HCT116 (cell line): ENCODE measurements at regions not wholly inside any gene's neighbourhood (a gene's known extent, or its start where the extent isn't known, plus 50 kb on each side); places are given as distances from the start of the nearest gene placed in this dataset.

ENCODE experiments used
- ATAC-seq: fragments of 200-7000 bp; cut with Tn5 transposase; 2 replicates; pipeline ENCODE4 v1.9.1; 2020; ENCODE audit warnings: mild to moderate bottlenecking, moderate library complexity
- BruUV-seq: library from RNA; stranded (reverse); fragments of 400-500 nt; replicated peaks from 2 replicates; lab custom pipeline; 2021; lab: Mats Ljungman, UMichigan
- CTCF ChIA-PET: fragments of 300-600 bp; sonication (Branson Sonifier 250); formaldehyde crosslinking; loops from one replicate; lab custom pipeline; 2021; ENCODE audit warnings: antibody characterized with exemption; lab: Charles Lee
- POLR2A ChIA-PET: fragments of 300-600, 350-600 bp; sonication (Branson Sonifier 250); formaldehyde crosslinking; loops from one replicate; lab custom pipeline; 2021; ENCODE audit warnings: antibody characterized with exemption; lab: Charles Lee
- RAD21 ChIA-PET, 2 experiments: fragments of 300-600 bp; sonication (Branson Sonifier 250); formaldehyde crosslinking; loops; one replicate each; lab custom pipeline; 2023; ENCODE audit warnings: low total read pairs in 2 of 2; ENCODE audit not compliant: uncharacterized antibody in 2 of 2, unreplicated experiment in 2 of 2, low non-redundant PET in 1 of 2; lab: Charles Lee
- DNase-seq: peaks from one replicate; pipeline ENCODE4 v3.0.0-alpha.2; 2010; ENCODE audit warnings: low read depth, low spot score
- H2AFZ ChIP-seq: fragments of 200-600 bp; shearing (Covaris generic), sonication (generic); 2 replicates; pipeline ENCODE4 v1.6.1; 2017; ENCODE audit warnings: low read depth, mixed run types, mixed read lengths, antibody characterized with exemption, low read length; ENCODE audit not compliant: poor library complexity, severe bottlenecking
- H3K27ac ChIP-seq: 2 replicates; pipeline ENCODE4 v1.5.1; 2012; ENCODE audit warnings: low read depth, low read length
- H3K27me3 ChIP-seq: fragments of 200-600 bp; sonication (generic); 2 replicates; pipeline ENCODE4 v1.6.1; 2016; ENCODE audit warnings: mixed run types, low read length, mixed read lengths; ENCODE audit not compliant: insufficient read depth
- H3K36me3 ChIP-seq, 2 experiments: fragments of 200-500 bp in 1 of 2; fragments of 200-600 bp in 1 of 2; sonication (Bioruptor generic) in 1 of 2; sonication (generic) in 1 of 2; 2 replicates each; pipeline versions ENCODE4 v1.5.1 to v1.6.1; 2014 to 2016; ENCODE audit warnings: low read length in 2 of 2, inconsistent platforms in 1 of 2, mixed read lengths in 1 of 2, mixed run types in 1 of 2; ENCODE audit not compliant: insufficient read depth in 2 of 2, control insufficient read depth in 1 of 2
- H3K4me1 ChIP-seq, 2 experiments: fragments of 200-600 bp in 1 of 2; sonication (generic) in 1 of 2; 2 replicates each; pipeline versions ENCODE4 v1.5.1 to v1.6.1; 2012 to 2017; ENCODE audit warnings: low read length in 2 of 2, inconsistent platforms in 1 of 2, mild to moderate bottlenecking in 1 of 2, mixed read lengths in 1 of 2, mixed run types in 1 of 2, moderate library complexity in 1 of 2; ENCODE audit not compliant: insufficient read depth in 2 of 2, control insufficient read depth in 1 of 2
- H3K4me2 ChIP-seq: fragments of 200-600 bp; sonication (generic); 2 replicates; pipeline ENCODE4 v1.6.1; 2017; ENCODE audit warnings: mixed run types, low read length, mixed read lengths
- H3K4me3 ChIP-seq, 2 experiments: fragments of 200-600 bp in 1 of 2; sonication (generic) in 1 of 2; replicated peaks in 1 of 2; 2 replicates each; pipeline ENCODE4 v1.5.1; 2011 to 2016; ENCODE audit warnings: low read length in 2 of 2, control low read depth in 1 of 2, low read depth in 1 of 2, mild to moderate bottlenecking in 1 of 2, mixed read lengths in 1 of 2, mixed run types in 1 of 2
- H3K79me2 ChIP-seq: fragments of 200-600 bp; sonication (generic); 2 replicates; pipeline ENCODE4 v1.6.1; 2017; ENCODE audit warnings: mild to moderate bottlenecking, mixed run types, low read length, moderate library complexity, mixed read lengths; ENCODE audit not compliant: insufficient read depth
- H3K9ac ChIP-seq: fragments of 200-600 bp; sonication (generic); 2 replicates; pipeline ENCODE4 v1.6.1; 2016; ENCODE audit warnings: low read length, mixed read lengths
- H3K9me2 ChIP-seq: fragments of 200-600 bp; sonication (generic), shearing (Covaris generic); 2 replicates; pipeline ENCODE4 v1.6.1; 2017; ENCODE audit warnings: mixed run types, mild to moderate bottlenecking, moderate library complexity; ENCODE audit not compliant: insufficient read depth
- H3K9me3 ChIP-seq, 2 experiments: fragments of 200-500 bp in 1 of 2; fragments of 200-600 bp in 1 of 2; sonication (Bioruptor generic) in 1 of 2; sonication (generic) in 1 of 2; 2 replicates each; pipeline ENCODE4 v1.6.1; 2014 to 2017; ENCODE audit warnings: low read length in 2 of 2, mixed read lengths in 2 of 2, inconsistent platforms in 1 of 2, low read depth in 1 of 2, mild to moderate bottlenecking in 1 of 2, mixed run types in 1 of 2, moderate library complexity in 1 of 2; ENCODE audit not compliant: control insufficient read depth in 1 of 2, insufficient read depth in 1 of 2
- H4K20me1 ChIP-seq: fragments of 200-600 bp; sonication (generic), shearing (Covaris generic); 2 replicates; pipeline ENCODE4 v1.6.1; 2017; ENCODE audit warnings: mixed run types, mild to moderate bottlenecking, moderate library complexity; ENCODE audit not compliant: insufficient read depth
- CEBPB ChIP-seq: IDR thresholded peaks from 2 replicates; pipeline ENCODE4 v1.6.1; 2012; ENCODE audit warnings: low read depth
- EGR1 ChIP-seq: IDR thresholded peaks from 2 replicates; pipeline ENCODE4 v1.6.1; 2012; ENCODE audit warnings: low read depth
- ELF1 ChIP-seq: IDR thresholded peaks from 2 replicates; pipeline ENCODE4 v1.6.1; 2012; ENCODE audit warnings: low read depth, borderline replicate concordance
- EZH2 ChIP-seq: fragments of 200-600 bp; sonication (generic); IDR thresholded peaks from 2 replicates; pipeline ENCODE4 v1.6.1; 2017; ENCODE audit warnings: antibody characterized with exemption, mixed run types
- EZH2phosphoT487 ChIP-seq: fragments of 200-600 bp; IDR thresholded peaks from 2 replicates; pipeline ENCODE4 v1.6.1; 2018; ENCODE audit warnings: antibody characterized with exemption, borderline replicate concordance
- FOSL1 ChIP-seq: IDR thresholded peaks from 2 replicates; pipeline ENCODE4 v1.6.1; 2012; ENCODE audit warnings: low read depth
- JUND ChIP-seq: IDR thresholded peaks from 2 replicates; pipeline ENCODE4 v1.6.1; 2012
- POLR2AphosphoS5 ChIP-seq: IDR thresholded peaks from 2 replicates; pipeline ENCODE4 v1.6.1; 2011; ENCODE audit warnings: mild to moderate bottlenecking, low read depth, low read length, moderate library complexity
- RAD21 ChIP-seq: IDR thresholded peaks from 2 replicates; pipeline ENCODE4 v1.6.1; 2012; ENCODE audit warnings: low read depth, mild to moderate bottlenecking
- SIN3A ChIP-seq: IDR thresholded peaks from 2 replicates; pipeline ENCODE4 v1.6.1; 2012; ENCODE audit warnings: low read depth
- SP1 ChIP-seq: IDR thresholded peaks from 2 replicates; pipeline ENCODE4 v1.6.1; 2012; ENCODE audit warnings: low read depth
- SRF ChIP-seq: IDR thresholded peaks from 2 replicates; pipeline ENCODE4 v1.6.1; 2012; ENCODE audit warnings: low read depth
- TCF7L2 ChIP-seq: IDR thresholded peaks from 2 replicates; pipeline ENCODE4 v1.7.0; 2011; ENCODE audit warnings: borderline replicate concordance, inconsistent platforms; ENCODE audit not compliant: insufficient read depth, insufficient read length; ENCODE audit errors: extremely low read depth
- YY1 ChIP-seq: IDR thresholded peaks from 2 replicates; pipeline ENCODE4 v1.6.1; 2011; ENCODE audit warnings: low read length, low read depth, moderate library complexity, mild to moderate bottlenecking; ENCODE audit not compliant: insufficient replicate concordance; ENCODE audit errors: extremely low read depth
- ZFX ChIP-seq: fragments of 450-650 bp; IDR thresholded peaks from 2 replicates; pipeline ENCODE4 v1.6.1; 2017
- ZNF274 ChIP-seq: fragments of 200-500 bp; sonication (Bioruptor generic); IDR thresholded peaks from 2 replicates; pipeline ENCODE4 v1.6.1; 2014; ENCODE audit warnings: mild to moderate bottlenecking, low read depth, low read length, inconsistent platforms
- intact Hi-C: fragments of 100-400 bp; cut with micrococcal nuclease; formaldehyde crosslinking; loops from 2 replicates; pipeline ENCODE4 v1.10.0; 2022
- TF ChIP-seq, protein P1 (sequence below): IDR thresholded peaks from 2 replicates; pipeline ENCODE4 v1.6.1; 2011; ENCODE audit warnings: mild to moderate bottlenecking, low read length, moderate library complexity; ENCODE audit not compliant: insufficient replicate concordance; ENCODE audit errors: extremely low read depth
- TF ChIP-seq, protein P2 (sequence below), 3 experiments: fragments of 200-600 bp in 1 of 3; sonication (generic) in 1 of 3; IDR thresholded peaks in 2 of 3; conservative IDR thresholded peaks in 1 of 3; 2 replicates each; pipeline ENCODE4 v1.5.1; 2012 to 2017; ENCODE audit warnings: low read depth in 2 of 3, low read length in 2 of 3, antibody characterized with exemption in 1 of 3, borderline replicate concordance in 1 of 3, control low read depth in 1 of 3, mild to moderate bottlenecking in 1 of 3, mixed read lengths in 1 of 3, mixed run types in 1 of 3, moderate library complexity in 1 of 3; ENCODE audit not compliant: insufficient read depth in 1 of 3
- TF ChIP-seq, protein P3 (sequence below): IDR thresholded peaks from 2 replicates; pipeline ENCODE4 v1.6.1; 2012; ENCODE audit warnings: low read depth
- TF ChIP-seq, protein P4 (sequence below): IDR thresholded peaks from 2 replicates; pipeline ENCODE4 v1.6.1; 2012

DNA sequence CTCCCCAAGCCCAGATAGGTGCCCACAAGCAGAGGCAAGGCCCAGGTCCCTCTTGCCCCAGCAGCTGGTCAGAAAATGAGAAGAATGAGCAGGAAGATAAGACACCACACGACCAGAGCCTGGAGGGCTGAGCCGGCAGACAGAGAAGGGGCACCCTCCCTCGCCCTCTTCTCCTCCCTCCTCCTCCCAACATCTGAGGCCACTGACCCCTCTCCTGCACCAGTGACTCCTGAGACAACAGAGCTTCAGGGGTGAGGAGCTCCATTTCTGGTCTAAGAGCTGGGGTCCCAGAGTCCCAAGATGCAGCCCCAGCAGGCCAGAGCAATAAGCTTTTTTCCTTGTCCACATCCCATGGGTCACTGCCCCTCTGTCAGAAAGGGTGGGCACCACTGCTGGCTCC lies 159.2 kb downstream of the TRIM29 start:
- H3K9me3 ChIP-seq, result no peaks in the 10 kb centered on the region
- no peaks in the 10 kb centered on the region for H3K4me1 ChIP-seq
- intact Hi-C loops, result no loop called here
- RAD21 ChIA-PET, result no interaction called here
- no peaks in the 10 kb centered on the region for H4K20me1 ChIP-seq
- no peak overlapping the region for H2AFZ ChIP-seq
- H3K9ac ChIP-seq, result no peak overlapping the region
- no peaks in the 10 kb centered on the region for H3K9me2 ChIP-seq
- H3K4me2 ChIP-seq, result no peak overlapping the region
- no TSS peak for BruUV-seq
- H3K27me3 ChIP-seq, result peaks cover 19% of the 10 kb centered on the region; the same call in 1 of the 2 replicates
- no peak overlapping the region for H3K27ac ChIP-seq
- H3K36me3 ChIP-seq, result no peaks in the 10 kb centered on the region
- H3K79me2 ChIP-seq, result no peaks in the 10 kb centered on the region
- TF ChIP-seq SIN3A, result no peak
- TF ChIP-seq POLR2AphosphoS5, result no peak
- TF ChIP-seq, protein P1, sequence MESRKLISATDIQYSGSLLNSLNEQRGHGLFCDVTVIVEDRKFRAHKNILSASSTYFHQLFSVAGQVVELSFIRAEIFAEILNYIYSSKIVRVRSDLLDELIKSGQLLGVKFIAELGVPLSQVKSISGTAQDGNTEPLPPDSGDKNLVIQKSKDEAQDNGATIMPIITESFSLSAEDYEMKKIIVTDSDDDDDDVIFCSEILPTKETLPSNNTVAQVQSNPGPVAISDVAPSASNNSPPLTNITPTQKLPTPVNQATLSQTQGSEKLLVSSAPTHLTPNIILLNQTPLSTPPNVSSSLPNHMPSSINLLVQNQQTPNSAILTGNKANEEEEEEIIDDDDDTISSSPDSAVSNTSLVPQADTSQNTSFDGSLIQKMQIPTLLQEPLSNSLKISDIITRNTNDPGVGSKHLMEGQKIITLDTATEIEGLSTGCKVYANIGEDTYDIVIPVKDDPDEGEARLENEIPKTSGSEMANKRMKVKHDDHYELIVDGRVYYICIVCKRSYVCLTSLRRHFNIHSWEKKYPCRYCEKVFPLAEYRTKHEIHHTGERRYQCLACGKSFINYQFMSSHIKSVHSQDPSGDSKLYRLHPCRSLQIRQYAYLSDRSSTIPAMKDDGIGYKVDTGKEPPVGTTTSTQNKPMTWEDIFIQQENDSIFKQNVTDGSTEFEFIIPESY, result no peak
- TF ChIP-seq, protein P2, sequence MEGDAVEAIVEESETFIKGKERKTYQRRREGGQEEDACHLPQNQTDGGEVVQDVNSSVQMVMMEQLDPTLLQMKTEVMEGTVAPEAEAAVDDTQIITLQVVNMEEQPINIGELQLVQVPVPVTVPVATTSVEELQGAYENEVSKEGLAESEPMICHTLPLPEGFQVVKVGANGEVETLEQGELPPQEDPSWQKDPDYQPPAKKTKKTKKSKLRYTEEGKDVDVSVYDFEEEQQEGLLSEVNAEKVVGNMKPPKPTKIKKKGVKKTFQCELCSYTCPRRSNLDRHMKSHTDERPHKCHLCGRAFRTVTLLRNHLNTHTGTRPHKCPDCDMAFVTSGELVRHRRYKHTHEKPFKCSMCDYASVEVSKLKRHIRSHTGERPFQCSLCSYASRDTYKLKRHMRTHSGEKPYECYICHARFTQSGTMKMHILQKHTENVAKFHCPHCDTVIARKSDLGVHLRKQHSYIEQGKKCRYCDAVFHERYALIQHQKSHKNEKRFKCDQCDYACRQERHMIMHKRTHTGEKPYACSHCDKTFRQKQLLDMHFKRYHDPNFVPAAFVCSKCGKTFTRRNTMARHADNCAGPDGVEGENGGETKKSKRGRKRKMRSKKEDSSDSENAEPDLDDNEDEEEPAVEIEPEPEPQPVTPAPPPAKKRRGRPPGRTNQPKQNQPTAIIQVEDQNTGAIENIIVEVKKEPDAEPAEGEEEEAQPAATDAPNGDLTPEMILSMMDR (IDR thresholded peaks at IDR 0.05 in 2 of 3, conservative IDR thresholded peaks at IDR 0.05 in 1 of 3; ENCODE audit: borderline replicate concordance in 1 of 3, insufficient read depth in 1 of 3, low read depth in 2 of 3, low read length in 2 of 3), result no peak
- no peak for TF ChIP-seq TCF7L2
- TF ChIP-seq FOSL1, result no peak
- no peak for TF ChIP-seq CEBPB
- no peak for TF ChIP-seq ELF1
- TF ChIP-seq ZNF274, result no peak
- TF ChIP-seq EZH2phosphoT487, result no peak
- no peak for TF ChIP-seq RAD21
- no peak for TF ChIP-seq ZFX
- TF ChIP-seq EGR1, result no peak
- no peak for TF ChIP-seq SRF
- no peak for TF ChIP-seq EZH2
- TF ChIP-seq, protein P3, sequence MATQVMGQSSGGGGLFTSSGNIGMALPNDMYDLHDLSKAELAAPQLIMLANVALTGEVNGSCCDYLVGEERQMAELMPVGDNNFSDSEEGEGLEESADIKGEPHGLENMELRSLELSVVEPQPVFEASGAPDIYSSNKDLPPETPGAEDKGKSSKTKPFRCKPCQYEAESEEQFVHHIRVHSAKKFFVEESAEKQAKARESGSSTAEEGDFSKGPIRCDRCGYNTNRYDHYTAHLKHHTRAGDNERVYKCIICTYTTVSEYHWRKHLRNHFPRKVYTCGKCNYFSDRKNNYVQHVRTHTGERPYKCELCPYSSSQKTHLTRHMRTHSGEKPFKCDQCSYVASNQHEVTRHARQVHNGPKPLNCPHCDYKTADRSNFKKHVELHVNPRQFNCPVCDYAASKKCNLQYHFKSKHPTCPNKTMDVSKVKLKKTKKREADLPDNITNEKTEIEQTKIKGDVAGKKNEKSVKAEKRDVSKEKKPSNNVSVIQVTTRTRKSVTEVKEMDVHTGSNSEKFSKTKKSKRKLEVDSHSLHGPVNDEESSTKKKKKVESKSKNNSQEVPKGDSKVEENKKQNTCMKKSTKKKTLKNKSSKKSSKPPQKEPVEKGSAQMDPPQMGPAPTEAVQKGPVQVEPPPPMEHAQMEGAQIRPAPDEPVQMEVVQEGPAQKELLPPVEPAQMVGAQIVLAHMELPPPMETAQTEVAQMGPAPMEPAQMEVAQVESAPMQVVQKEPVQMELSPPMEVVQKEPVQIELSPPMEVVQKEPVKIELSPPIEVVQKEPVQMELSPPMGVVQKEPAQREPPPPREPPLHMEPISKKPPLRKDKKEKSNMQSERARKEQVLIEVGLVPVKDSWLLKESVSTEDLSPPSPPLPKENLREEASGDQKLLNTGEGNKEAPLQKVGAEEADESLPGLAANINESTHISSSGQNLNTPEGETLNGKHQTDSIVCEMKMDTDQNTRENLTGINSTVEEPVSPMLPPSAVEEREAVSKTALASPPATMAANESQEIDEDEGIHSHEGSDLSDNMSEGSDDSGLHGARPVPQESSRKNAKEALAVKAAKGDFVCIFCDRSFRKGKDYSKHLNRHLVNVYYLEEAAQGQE, result no peak
- no peak for TF ChIP-seq YY1
- no peak for TF ChIP-seq SP1
- TF ChIP-seq JUND, result no peak
- TF ChIP-seq, protein P4, sequence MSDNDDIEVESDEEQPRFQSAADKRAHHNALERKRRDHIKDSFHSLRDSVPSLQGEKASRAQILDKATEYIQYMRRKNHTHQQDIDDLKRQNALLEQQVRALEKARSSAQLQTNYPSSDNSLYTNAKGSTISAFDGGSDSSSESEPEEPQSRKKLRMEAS, result no peak
- DNase-seq, result no peak
- no peak overlapping the region for H3K4me3 ChIP-seq
- CTCF ChIA-PET, result no interaction called here
- POLR2A ChIA-PET, result no interaction called here
- ATAC-seq, result no peak
